NCI-H187 (cell line): ENCODE measurements at regions not wholly inside any gene's neighbourhood (a gene's known extent, or its start where the extent isn't known, plus 50 kb on each side); places are given as distances from the start of the nearest gene placed in this dataset.

Experiments used
- DNase-seq, 2 experiments: peaks; one replicate each; lab custom pipeline; 2025; lab: John Stamatoyannopoulos, UW

GRCh38 chr7:67422601-67423000, 426.0 kb downstream of the TYW1 start:
- DNase-seq, result no peak

- peak; percentile 14 to 54 for DNase-seq
These were observed 426.4 kb downstream of the TYW1 start for GRCh38 chr7:67423065-67423464.

GRCh38 chr7:67426654-67427053, 430.0 kb downstream of the TYW1 start:
- DNase-seq, result no peak

GRCh38 chr7:67429735-67430134, 433.1 kb downstream of the TYW1 start:
- no peak for DNase-seq

- no peak for DNase-seq
These were observed 436.1 kb downstream of the TYW1 start for GRCh38 chr7:67432536-67433234.

GRCh38 chr7:67435894-67436535, 439.4 kb downstream of the TYW1 start:
- DNase-seq, result no peak

- no peak for DNase-seq
These were observed 441.7 kb downstream of the TYW1 start for GRCh38 chr7:67438198-67438882.

GRCh38 chr7:67438913-67439505, 442.4 kb downstream of the TYW1 start:
- DNase-seq, result no peak

- DNase-seq, result no peak
These were observed 443.7 kb downstream of the TYW1 start for GRCh38 chr7:67440321-67440720.

GRCh38 chr7:67445728-67446127, 449.1 kb downstream of the TYW1 start:
- no peak for DNase-seq

GRCh38 chr7:67447297-67447696, 450.7 kb downstream of the TYW1 start:
- DNase-seq, result no peak

GRCh38 chr7:67448271-67448670, 451.6 kb downstream of the TYW1 start:
- no peak for DNase-seq

GRCh38 chr7:67450171-67450570, 453.5 kb downstream of the TYW1 start:
- DNase-seq, result no peak

GRCh38 chr7:67451306-67451705, 454.7 kb downstream of the TYW1 start:
- DNase-seq, result no peak

GRCh38 chr7:67452516-67453026, 455.9 kb downstream of the TYW1 start:
- no peak for DNase-seq

- DNase-seq, result no peak
These were observed 457.1 kb downstream of the TYW1 start for GRCh38 chr7:67453580-67454380.

- no peak for DNase-seq
These were observed 458.9 kb downstream of the TYW1 start for GRCh38 chr7:67455508-67455907.

GRCh38 chr7:67462781-67463191, 466.2 kb downstream of the TYW1 start:
- DNase-seq, result no peak

GRCh38 chr7:67463316-67463715, 466.7 kb downstream of the TYW1 start:
- DNase-seq, result no peak

GRCh38 chr7:67463983-67464382, 467.4 kb downstream of the TYW1 start:
- DNase-seq, result no peak

GRCh38 chr7:67466109-67466508, 469.5 kb downstream of the TYW1 start:
- DNase-seq, result no peak

- DNase-seq, result no peak
These were observed 473.7 kb downstream of the TYW1 start for GRCh38 chr7:67470256-67470751.
